GM12878 (cell line): ENCODE measurements at regions not wholly inside any gene's neighbourhood (a gene's known extent, or its start where the extent isn't known, plus 50 kb on each side); places are given as distances from the start of the nearest gene placed in this dataset.
A peak's percentile ranks its signal among the peaks of the same experiment; 100 is the strongest.

Experiments used
- ATAC-seq: fragments of 200-7000 bp; cut with Tn5 transposase; 3 replicates; pipeline ENCODE4 v1.9.1; 2020; ENCODE audit warnings: mild to moderate bottlenecking, moderate library complexity
- BruUV-seq: library from RNA; stranded (reverse); fragments of 400-500 nt; replicated peaks from 2 replicates; lab custom pipeline; 2021; lab: Mats Ljungman, UMichigan
- CTCF ChIA-PET: fragments of 300-600 bp; sonication (Branson Sonifier 250); formaldehyde crosslinking; extraction: SDS; loops from one replicate; lab custom pipeline; 2021; ENCODE audit warnings: inconsistent platforms; lab: Yijun Ruan, JAX
- POLR2A ChIA-PET: fragments of 350-600 bp; formaldehyde crosslinking; extraction: SDS; loops from one replicate; lab custom pipeline; 2021; ENCODE audit warnings: inconsistent platforms; lab: Charles Lee
- RAD21 ChIA-PET: fragments of 300-600 bp; sonication (Branson Sonifier 250); formaldehyde crosslinking; loops from one replicate; lab custom pipeline; 2023; ENCODE audit warnings: antibody characterized with exemption; ENCODE audit not compliant: unreplicated experiment; lab: Charles Lee
- SMC1A ChIA-PET: fragments of 300-600 bp; sonication (Branson Sonifier 250); formaldehyde crosslinking; loops from one replicate; lab custom pipeline; 2023; ENCODE audit not compliant: unreplicated experiment, uncharacterized antibody; lab: Charles Lee
- DNase-seq: peaks from one replicate; pipeline ENCODE4 v3.0.0-alpha.2; 2011; ENCODE audit warnings: low read depth, low spot score
- FAIRE-seq: peaks from 3 replicates; lab custom pipeline; 2011; peaks lifted over from hg19 to GRCh38; lab: Jason Lieb, UNC
- H2AFZ ChIP-seq: 2 replicates; pipeline ENCODE4 v1.6.0; 2011; ENCODE audit warnings: low read depth, low read length, control low read depth; ENCODE audit not compliant: control insufficient read depth
- H3K27ac ChIP-seq: 2 replicates; pipeline ENCODE4 v1.5.1; 2011; ENCODE audit warnings: control low read depth; ENCODE audit not compliant: control insufficient read depth, insufficient read depth
- H3K27me3 ChIP-seq, 2 experiments: replicated peaks in 1 of 2; 2 replicates each; pipeline versions ENCODE4 v1.6.0 to v1.6.1; 2011; ENCODE audit warnings: low read length in 1 of 2; ENCODE audit not compliant: control insufficient read depth in 2 of 2, insufficient read depth in 2 of 2
- H3K36me3 ChIP-seq, 2 experiments: 2 replicates each; pipeline ENCODE4 v1.5.1; 2011; ENCODE audit warnings: low read length in 1 of 2; ENCODE audit not compliant: control insufficient read depth in 2 of 2, insufficient read depth in 2 of 2
- H3K4me1 ChIP-seq: 2 replicates; pipeline ENCODE4 v1.6.1; 2011; ENCODE audit warnings: mild to moderate bottlenecking, low read length, moderate library complexity, mixed read lengths; ENCODE audit not compliant: control insufficient read depth, insufficient read depth
- H3K4me2 ChIP-seq: 2 replicates; pipeline ENCODE4 v1.6.0; 2011; ENCODE audit warnings: control low read depth; ENCODE audit not compliant: control insufficient read depth, insufficient read depth
- H3K4me3 ChIP-seq: fragments of 200-600 bp; sonication (generic); 2 replicates; pipeline ENCODE4 v1.5.1; 2016
- H3K79me2 ChIP-seq: 2 replicates; pipeline ENCODE4 v1.6.0; 2011; ENCODE audit warnings: low read length; ENCODE audit not compliant: control insufficient read depth, insufficient read depth
- H3K9ac ChIP-seq: 2 replicates; pipeline ENCODE4 v1.8.0; 2011; ENCODE audit warnings: low read length, control low read depth, mixed read lengths; ENCODE audit not compliant: control insufficient read depth, insufficient read depth
- H3K9me3 ChIP-seq: replicated peaks from 3 replicates; pipeline ENCODE4 v1.5.1; 2011; ENCODE audit warnings: mild to moderate bottlenecking, low read length; ENCODE audit not compliant: control insufficient read depth, insufficient read depth
- H4K20me1 ChIP-seq: 2 replicates; pipeline ENCODE4 v1.6.0; 2011; ENCODE audit not compliant: control insufficient read depth, insufficient read depth
- PBX3 ChIP-seq: IDR thresholded peaks from 2 replicates; pipeline ENCODE4 v1.6.1; 2011; ENCODE audit warnings: mild to moderate bottlenecking, low read depth, low read length, moderate library complexity; ENCODE audit not compliant: insufficient replicate concordance
- PKNOX1 ChIP-seq: fragments of 450-650 bp; IDR thresholded peaks from 2 replicates; pipeline ENCODE4 v1.6.1; 2016; ENCODE audit warnings: mild to moderate bottlenecking
- TARDBP ChIP-seq: IDR thresholded peaks from 2 replicates; pipeline ENCODE4 v1.6.1; 2016; ENCODE audit warnings: borderline replicate concordance
- WGBS: methylation state at CpG from one replicate; pipeline ENCODE4 v1.1.6; 2016; ENCODE audit warnings: low lambda C conversion rate; ENCODE audit not compliant: insufficient replicate concordance, insufficient coverage; ENCODE audit errors: missing lambda C conversion rate; 5-methylcytosine and 5-hydroxymethylcytosine counted together
- in situ Hi-C: fragments of 300-500 bp; cut with MboI; formaldehyde crosslinking; loops from 9 replicates; pipeline ENCODE4 v1.14.3; 2018; ENCODE audit warnings: mixed read lengths
- intact Hi-C: fragments of 100-400 bp; cut with micrococcal nuclease; formaldehyde crosslinking; loops from one replicate; pipeline ENCODE4 v1.14.2; 2022; ENCODE audit not compliant: unreplicated experiment

DNA sequence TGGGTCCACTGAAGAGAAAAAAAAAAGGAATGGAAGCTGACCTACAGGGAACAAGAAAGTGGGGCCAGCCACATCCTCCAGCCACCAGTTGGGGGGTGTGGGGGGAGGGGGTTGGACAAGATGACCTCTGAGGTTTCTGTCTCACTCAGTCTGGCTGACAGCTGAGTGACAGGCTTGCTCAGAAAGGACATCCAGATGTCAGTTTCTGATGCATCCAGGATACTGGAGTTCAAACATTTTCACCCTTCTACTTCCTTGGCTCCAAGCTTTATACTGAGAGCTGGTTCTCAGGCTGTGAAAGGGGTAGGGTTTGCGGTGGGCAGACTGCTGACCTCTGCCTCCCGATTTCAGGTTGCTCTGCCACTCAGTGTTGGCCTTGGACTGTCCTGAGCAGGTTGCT is 2178.3 kb downstream of the TP53TG3F start:
- DNase-seq (no peak), FAIRE-seq (no peak), ATAC-seq (no peak)
- Histone ChIP-seq H3K27me3 (no peaks in the 10 kb centered on the region), H3K4me1 (no peaks in the 10 kb centered on the region), H3K4me2 (no peak overlapping the region), H3K79me2 (no peaks in the 10 kb centered on the region), H3K27ac (no peak overlapping the region), H2AFZ (no peak overlapping the region), H4K20me1 (no peaks in the 10 kb centered on the region), H3K36me3 (no peaks in the 10 kb centered on the region), H3K4me3 (no peak overlapping the region), H3K9ac (no peak overlapping the region), H3K9me3 (no peaks in the 10 kb centered on the region; the same call in 2 of the 3 replicates)
- ChIA-PET CTCF (no interaction called here), RAD21 (no interaction called here), SMC1A (interaction anchor here (1.0 to 2.0 kb wide), 2 partner anchors 12 to 23 kb away, joined by 3 to 8 read pairs; no protein-coding TSS in a partner anchor), POLR2A (no interaction called here)
- BruUV-seq: no TSS peak
- WGBS: 0% methylated on average over 2 of the region's 2 CpGs
- peak; percentile 23 for TF ChIP-seq PBX3
- peak; percentile 70 for TF ChIP-seq PKNOX1
- TF ChIP-seq TARDBP: no peak
- intact Hi-C loops: no loop called here
- in situ Hi-C loops: loop anchor here (25.0 kb wide), 2 partner anchors 375 to 875 kb away; no protein-coding TSS in a partner anchor
